ENCODE measurements at regions not wholly inside any gene's neighbourhood (a gene's known extent, or its start where the extent isn't known, plus 50 kb on each side); places are given as distances from the start of the nearest gene placed in this dataset.

GRCh38 chr7:46349490-46349889 is 428.4 kb upstream of the IGFBP3 start:
- H3K27ac ChIP-seq, result no peak overlapping the region
- H3K9me3 ChIP-seq (ENCODE audit: low read depth), result no peaks in the 10 kb centered on the region
- H3K4me3 ChIP-seq, result no peak overlapping the region
- in situ Hi-C loops (cut with MboI), result no loop called here
- no peaks in the 10 kb centered on the region for H3K9me2 ChIP-seq (ENCODE audit: insufficient read depth)
- peaks cover 6% of the 10 kb centered on the region; the same call in 1 of the 2 replicates for H3F3A ChIP-seq (ENCODE audit: insufficient read depth)
- H2AFZ ChIP-seq, result no peak overlapping the region
- H3K27me3 ChIP-seq (replicated peaks; ENCODE audit: insufficient read depth), result no peaks in the 10 kb centered on the region
- H3K36me3 ChIP-seq (ENCODE audit: low read depth), result no peaks in the 10 kb centered on the region
- H3K4me1 ChIP-seq (ENCODE audit: insufficient read depth), result peaks cover 28% of the 10 kb centered on the region
- H4K20me1 ChIP-seq (ENCODE audit: insufficient read depth), result no peaks in the 10 kb centered on the region
- no peak for DNase-seq
- no peak for TF ChIP-seq EZH2phosphoT487 (IDR thresholded peaks at IDR 0.05; ENCODE audit: insufficient read depth, low read depth)
- no peak for TF ChIP-seq EZH2 (IDR thresholded peaks at IDR 0.05; ENCODE audit: insufficient read depth, poor library complexity, severe bottlenecking)
- H3K79me2 ChIP-seq (ENCODE audit: insufficient read depth), result no peaks in the 10 kb centered on the region
- H3K4me2 ChIP-seq (ENCODE audit: unreplicated experiment), result no peak overlapping the region
- WGBS, 2 experiments (ENCODE audit: low coverage in 1 of 2, low lambda C conversion rate in 2 of 2, missing lambda C conversion rate in 2 of 2), result 91 to 92% methylated on average over 2 of the region's 2 CpGs
- H3K9ac ChIP-seq, result no peak overlapping the region

GRCh38 chr7:46344533-46344932 is 423.5 kb upstream of the IGFBP3 start:
- no peaks in the 10 kb centered on the region for H3K9me3 ChIP-seq (ENCODE audit: low read depth)
- H3K4me1 ChIP-seq (ENCODE audit: insufficient read depth), result peaks cover 3% of the 10 kb centered on the region; the same call in 1 of the 2 replicates
- in situ Hi-C loops (cut with MboI), result no loop called here
- H3F3A ChIP-seq (ENCODE audit: insufficient read depth), result no peaks in the 10 kb centered on the region
- no peaks in the 10 kb centered on the region for H3K27me3 ChIP-seq (replicated peaks; ENCODE audit: insufficient read depth)
- no peak overlapping the region for H3K4me2 ChIP-seq (ENCODE audit: unreplicated experiment)
- no peak for DNase-seq
- no peak overlapping the region for H3K4me3 ChIP-seq
- TF ChIP-seq EZH2 (IDR thresholded peaks at IDR 0.05; ENCODE audit: insufficient read depth, poor library complexity, severe bottlenecking) (no peak), EZH2phosphoT487 (IDR thresholded peaks at IDR 0.05; ENCODE audit: insufficient read depth, low read depth) (no peak)
- no peaks in the 10 kb centered on the region for H3K9me2 ChIP-seq (ENCODE audit: insufficient read depth)
- WGBS, 2 experiments (ENCODE audit: low coverage in 1 of 2, low lambda C conversion rate in 2 of 2, missing lambda C conversion rate in 2 of 2), result 97 to 99% methylated on average over 4 of the region's 4 CpGs
- H3K27ac ChIP-seq, result no peak overlapping the region
- H3K36me3 ChIP-seq (ENCODE audit: low read depth), result no peaks in the 10 kb centered on the region
- H4K20me1 ChIP-seq (ENCODE audit: insufficient read depth), result no peaks in the 10 kb centered on the region
- H3K79me2 ChIP-seq (ENCODE audit: insufficient read depth), result no peaks in the 10 kb centered on the region
- no peak overlapping the region for H3K9ac ChIP-seq
- no peak overlapping the region for H2AFZ ChIP-seq

GRCh38 chr7:46343802-46344201 is 422.7 kb upstream of the IGFBP3 start:
- H3K4me2 ChIP-seq (ENCODE audit: unreplicated experiment), result no peak overlapping the region
- no peak overlapping the region for H3K9ac ChIP-seq
- H3K79me2 ChIP-seq (ENCODE audit: insufficient read depth), result no peaks in the 10 kb centered on the region
- H3K36me3 ChIP-seq (ENCODE audit: low read depth), result no peaks in the 10 kb centered on the region
- H3K4me1 ChIP-seq (ENCODE audit: insufficient read depth), result no peaks in the 10 kb centered on the region; the same call in 1 of the 2 replicates
- in situ Hi-C loops (cut with MboI), result no loop called here
- H3K4me3 ChIP-seq, result no peak overlapping the region
- TF ChIP-seq EZH2phosphoT487 (IDR thresholded peaks at IDR 0.05; ENCODE audit: insufficient read depth, low read depth) (no peak), EZH2 (IDR thresholded peaks at IDR 0.05; ENCODE audit: insufficient read depth, poor library complexity, severe bottlenecking) (no peak)
- no peak overlapping the region for H2AFZ ChIP-seq
- no peaks in the 10 kb centered on the region for H3K27me3 ChIP-seq (replicated peaks; ENCODE audit: insufficient read depth)
- no peaks in the 10 kb centered on the region for H4K20me1 ChIP-seq (ENCODE audit: insufficient read depth)
- H3F3A ChIP-seq (ENCODE audit: insufficient read depth), result no peaks in the 10 kb centered on the region
- H3K27ac ChIP-seq, result no peak overlapping the region
- no peaks in the 10 kb centered on the region for H3K9me2 ChIP-seq (ENCODE audit: insufficient read depth)
- no peak for DNase-seq
- WGBS, 2 experiments (ENCODE audit: low coverage in 1 of 2, low lambda C conversion rate in 2 of 2, missing lambda C conversion rate in 2 of 2), result 85 to 96% methylated on average over 1 of the region's 1 CpG
- H3K9me3 ChIP-seq (ENCODE audit: low read depth), result no peaks in the 10 kb centered on the region

- Histone ChIP-seq H3K4me3 (no peak overlapping the region), H3K79me2 (ENCODE audit: insufficient read depth) (no peaks in the 10 kb centered on the region), H3K4me2 (ENCODE audit: unreplicated experiment) (no peak overlapping the region), H3K27ac (no peak overlapping the region), H3K36me3 (ENCODE audit: low read depth) (no peaks in the 10 kb centered on the region), H4K20me1 (ENCODE audit: insufficient read depth) (no peaks in the 10 kb centered on the region), H3K9ac (no peak overlapping the region), H3K4me1 (ENCODE audit: insufficient read depth) (no peaks in the 10 kb centered on the region), H3K9me3 (ENCODE audit: low read depth) (no peaks in the 10 kb centered on the region), H3F3A (ENCODE audit: insufficient read depth) (no peaks in the 10 kb centered on the region), H3K27me3 (replicated peaks; ENCODE audit: insufficient read depth) (no peaks in the 10 kb centered on the region), H2AFZ (no peak overlapping the region), H3K9me2 (ENCODE audit: insufficient read depth) (no peaks in the 10 kb centered on the region)
- 90 to 92% methylated on average over 4 of the region's 4 CpGs for WGBS, 2 experiments (ENCODE audit: low coverage in 1 of 2, low lambda C conversion rate in 2 of 2, missing lambda C conversion rate in 2 of 2)
- TF ChIP-seq EZH2 (IDR thresholded peaks at IDR 0.05; ENCODE audit: insufficient read depth, poor library complexity, severe bottlenecking) (no peak), EZH2phosphoT487 (IDR thresholded peaks at IDR 0.05; ENCODE audit: insufficient read depth, low read depth) (no peak)
- DNase-seq, result no peak
- in situ Hi-C loops (cut with MboI), result no loop called here
Observed at GRCh38 chr7:46322937-46323336, 401.9 kb upstream of the IGFBP3 start.

All from GM23248 (cell line).